Esophagus muscularis mucosa (tissue), 4 donors: ENCODE measurements at regions not wholly inside any gene's neighbourhood (a gene's known extent, or its start where the extent isn't known, plus 50 kb on each side); places are given as distances from the start of the nearest gene placed in this dataset.

Experiments
- DNase-seq: peaks from one replicate; pipeline ENCODE4 v3.0.0-alpha.2; 2017; ENCODE audit errors: extremely low spot score
- H3K27ac ChIP-seq, 4 donors: fragments of 200-600 bp; sonication (generic); replicated peaks in 1 of 4; 1 replicate in 3 of 4; 2 replicates in 1 of 4; pipeline ENCODE4 v1.5.1; 2016 to 2019; ENCODE audit warnings: mild to moderate bottlenecking in 1 of 4
- H3K27me3 ChIP-seq, 4 donors: fragments of 200-600 bp; sonication (generic); one replicate each; pipeline versions ENCODE4 v1.5.1 to v1.6.0; 2016 to 2019
- H3K36me3 ChIP-seq, 4 donors: fragments of 200-600 bp; sonication (generic); one replicate each; pipeline ENCODE4 v1.5.1; 2016 to 2019
- H3K4me1 ChIP-seq, 4 donors: fragments of 200-600 bp; sonication (generic); one replicate each; pipeline ENCODE4 v1.5.1; 2016 to 2019
- H3K4me3 ChIP-seq, 4 donors: fragments of 200-600 bp; sonication (generic); 1 replicate in 2 of 4; 2 replicates in 2 of 4; pipeline ENCODE4 v1.5.1; 2016 to 2019; ENCODE audit warnings: mild to moderate bottlenecking in 4 of 4, moderate library complexity in 1 of 4
- H3K9me3 ChIP-seq, 4 donors: fragments of 200-600 bp; sonication (generic); 1 replicate in 3 of 4; 2 replicates in 1 of 4; pipeline ENCODE4 v1.5.1; 2016 to 2019
- CTCF ChIP-seq, 3 experiments: fragments of 200-600 bp in 2 of 3; fragments of 450-650 bp in 1 of 3; sonication (generic) in 2 of 3; IDR thresholded peaks; one replicate each; pipeline ENCODE4 v1.5.1; 2017 to 2019; ENCODE audit warnings: antibody characterized with exemption in 3 of 3, mild to moderate bottlenecking in 2 of 3, moderate library complexity in 1 of 3
- EP300 ChIP-seq: sonication (generic); formaldehyde crosslinking; IDR thresholded peaks from one replicate; pipeline ENCODE4 v1.6.1; 2017; ENCODE audit warnings: antibody characterized with exemption
- POLR2A ChIP-seq: fragments of 450-650 bp; IDR thresholded peaks from one replicate; pipeline ENCODE4 v1.6.1; 2017; ENCODE audit warnings: antibody characterized with exemption, moderate library complexity, mild to moderate bottlenecking, low read depth
- POLR2AphosphoS5 ChIP-seq, 2 donors: sonication (generic); formaldehyde crosslinking; IDR thresholded peaks; one replicate each; pipeline ENCODE4 v1.6.1; 2017; ENCODE audit warnings: antibody characterized with exemption in 2 of 2
- WGBS: methylation state at CpG from one replicate; pipeline ENCODE4 v1.1.5; 2018; 5-methylcytosine and 5-hydroxymethylcytosine counted together
- intact Hi-C: fragments of 100-400 bp; cut with DNase I; formaldehyde crosslinking; loops from one replicate; pipeline ENCODE4 v1.15.1; 2023

DNA sequence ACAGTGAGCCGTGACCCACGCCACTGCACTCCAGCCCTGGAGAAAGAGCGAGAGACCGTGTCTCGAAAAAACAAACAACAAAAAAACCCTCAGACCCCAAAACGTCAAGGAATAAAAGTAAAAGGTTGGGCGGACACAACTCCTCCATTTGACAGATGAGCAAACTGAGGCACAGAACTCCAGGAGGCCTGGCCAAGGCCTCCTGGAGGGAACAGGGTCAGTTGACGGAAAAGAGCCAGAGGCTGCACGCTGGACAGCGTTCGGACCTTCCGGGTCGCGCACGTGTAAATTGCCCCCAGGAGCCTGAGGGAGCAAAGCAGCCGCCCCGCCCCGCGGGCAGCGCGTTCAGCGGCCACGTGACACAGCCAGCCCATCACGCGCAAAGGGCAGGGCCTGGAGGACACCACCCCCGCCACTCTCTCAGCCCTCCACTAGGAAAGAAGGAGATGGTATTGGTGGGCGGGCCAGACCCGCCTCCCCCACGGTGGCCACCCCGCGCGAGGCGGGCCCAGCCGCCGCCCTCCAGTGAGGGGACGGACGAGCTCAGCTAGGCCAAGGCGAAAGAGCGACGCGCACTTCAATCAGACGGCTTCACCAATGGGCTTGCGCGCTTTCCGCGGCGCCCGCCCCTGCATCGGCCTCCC lies 81.5 kb downstream of the PTPDC1 start:
- no peaks in the 10 kb centered on the region for H3K27me3 ChIP-seq

GRCh38 chr9:94166236-94166975 lies 82.1 kb downstream of the PTPDC1 start:
- WGBS, result 0% methylated on average over 17 of the region's 96 CpGs
- TF ChIP-seq POLR2A (peak; percentile 94), EP300 (peak; percentile 62), CTCF (IDR thresholded peaks at IDR 0.05) (peak in 2 of 3 experiments; percentile 6 to 34), POLR2AphosphoS5 (IDR thresholded peaks at IDR 0.05) (peak in 1 of 2 donors; percentile 92)
- Histone ChIP-seq H3K27ac (peak overlapping the region; percentile 100), H3K9me3 (no peaks in the 10 kb centered on the region), H3K27me3 (no peaks in the 10 kb centered on the region), H3K4me1 (peaks cover 31 to 49% (median 44%) of the 10 kb centered on the region in 4 donors), H3K4me3 (peak overlapping the region; percentile 88 to 98 (median 94)), H3K36me3 (peaks cover 0 to 2% (median 0%) of the 10 kb centered on the region in 4 donors)
- intact Hi-C loops, result loop anchor here (5.0 kb wide), 1 partner anchor 34 kb away; no protein-coding TSS in a partner anchor
- DNase-seq, result peak; percentile 100

More for the DNA sequence above, 81.5 kb downstream of the PTPDC1 start:
- H3K4me3 ChIP-seq, result peak overlapping the region; percentile 88 to 98 (median 94)
- peak in 1 of 2 donors; percentile 87 for TF ChIP-seq POLR2AphosphoS5 (IDR thresholded peaks at IDR 0.05)
- no peak for TF ChIP-seq POLR2A
- peak in 1 of 3 experiments; percentile 31 for TF ChIP-seq CTCF (IDR thresholded peaks at IDR 0.05)
- TF ChIP-seq EP300, result no peak
- 17% methylated on average over 21 of the region's 49 CpGs for WGBS
- H3K36me3 ChIP-seq, result no peaks in the 10 kb centered on the region
- peaks cover 24 to 42% (median 37%) of the 10 kb centered on the region in 4 donors for H3K4me1 ChIP-seq
- H3K27ac ChIP-seq, result peak overlapping the region; percentile 100
- no peaks in the 10 kb centered on the region for H3K9me3 ChIP-seq
- intact Hi-C loops, result loop anchor here (2.0 to 5.0 kb wide), 2 partner anchors 25 to 33 kb away; no protein-coding TSS in a partner anchor
- DNase-seq, result peak; percentile 100

DNA sequence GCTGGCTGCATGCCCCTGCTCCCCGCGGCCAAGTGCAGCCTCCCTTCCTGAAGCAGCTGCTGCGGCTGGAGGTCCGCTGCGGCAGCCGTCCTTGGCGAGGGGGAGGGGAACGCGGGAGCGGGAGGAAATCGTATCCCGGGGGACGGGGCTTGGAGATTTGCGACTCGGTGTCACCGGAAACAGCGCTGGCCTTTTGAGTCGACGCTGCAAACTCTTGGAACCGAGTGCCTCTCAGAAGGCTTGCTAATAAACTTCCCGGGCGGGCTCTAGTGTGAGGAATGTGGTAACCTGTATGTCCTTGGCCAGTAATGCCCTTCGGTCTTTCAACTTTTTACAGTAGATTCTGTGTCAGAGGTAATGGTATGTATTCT lies 82.7 kb downstream of the PTPDC1 start:
- Histone ChIP-seq H3K4me1 (peaks cover 36 to 55% (median 49%) of the 10 kb centered on the region in 4 donors), H3K27ac (peak overlapping the region; percentile 100), H3K4me3 (peak overlapping the region; percentile 88 to 98 (median 94)), H3K9me3 (no peaks in the 10 kb centered on the region), H3K27me3 (no peaks in the 10 kb centered on the region), H3K36me3 (peaks cover 0 to 7% (median 0%) of the 10 kb centered on the region in 4 donors)
- no peak for DNase-seq
- intact Hi-C loops, result loop anchor here (5.0 kb wide), 1 partner anchor 35 kb away; no protein-coding TSS in a partner anchor
- TF ChIP-seq EP300 (no peak), POLR2AphosphoS5 (IDR thresholded peaks at IDR 0.05) (peak; percentile 82 to 93), POLR2A (no peak), CTCF (IDR thresholded peaks at IDR 0.05) (peak in 1 of 3 experiments; percentile 12)
- WGBS, result under 1% methylated on average over 17 of the region's 23 CpGs

DNA sequence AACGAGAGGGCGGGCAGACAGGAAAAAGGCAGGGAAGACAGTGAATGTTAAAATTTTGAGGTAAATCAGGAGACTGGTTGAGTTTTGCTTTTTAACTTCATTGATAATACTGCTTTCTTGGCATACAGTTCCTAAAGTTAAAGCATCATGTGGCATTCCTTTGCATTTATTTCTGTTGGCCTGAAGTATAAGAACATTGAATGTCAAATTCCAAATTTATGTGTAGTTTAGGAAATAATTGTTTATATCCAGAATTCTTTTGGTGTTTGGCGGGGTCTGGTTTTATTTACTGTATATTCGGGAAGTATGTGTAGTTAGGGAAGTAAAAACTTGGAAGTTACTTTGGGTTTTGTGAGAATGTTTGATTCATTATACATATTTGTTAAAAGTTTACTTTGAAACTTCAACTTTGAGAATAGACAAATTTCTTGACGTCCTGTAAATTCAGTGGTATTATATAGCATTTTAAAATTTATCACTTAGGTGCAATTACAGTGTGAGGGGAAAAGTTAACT lies 83.2 kb downstream of the PTPDC1 start:
- WGBS, result 4% methylated on average over 5 of the region's 5 CpGs
- Histone ChIP-seq H3K4me1 (peaks cover 41 to 59% (median 54%) of the 10 kb centered on the region in 4 donors), H3K27ac (peak overlapping the region; percentile 100), H3K4me3 (peak overlapping the region; percentile 88 to 98 (median 94)), H3K27me3 (no peaks in the 10 kb centered on the region), H3K9me3 (no peaks in the 10 kb centered on the region), H3K36me3 (peaks cover 0 to 7% (median 0%) of the 10 kb centered on the region in 4 donors)
- TF ChIP-seq CTCF (IDR thresholded peaks at IDR 0.05) (no peak), POLR2A (no peak), EP300 (no peak), POLR2AphosphoS5 (IDR thresholded peaks at IDR 0.05) (no peak)
- DNase-seq, result no peak
- intact Hi-C loops, result loop anchor here (5.0 kb wide), 1 partner anchor 35 kb away; no protein-coding TSS in a partner anchor
